ENCODE measurements at regions not wholly inside any gene's neighbourhood (a gene's known extent, or its start where the extent isn't known, plus 50 kb on each side); places are given as distances from the start of the nearest gene placed in this dataset.
"Not testable (repeated sequence)": the region's sequence is repeated elsewhere in the genome, so short reads cannot be mapped to it uniquely, and the experiment has no call there.

GRCh38 chr3:118485693-118486092 is 549.0 kb downstream of the IGSF11 start:
- no peak for DNase-seq

- DNase-seq = no peak
Measured at GRCh38 chr3:118487734-118488133, 546.9 kb downstream of the IGSF11 start.

- DNase-seq = no peak
Measured at GRCh38 chr3:118488732-118489131, 545.9 kb downstream of the IGSF11 start.

- DNase-seq = no peak
Measured at GRCh38 chr3:118495206-118495605, 539.4 kb downstream of the IGSF11 start.

- DNase-seq = no peak
Measured at GRCh38 chr3:118497274-118497673, 537.4 kb downstream of the IGSF11 start.

GRCh38 chr3:118501152-118501551 is 533.5 kb downstream of the IGSF11 start:
- DNase-seq = peak; percentile 2

GRCh38 chr3:118504906-118505305 is 529.7 kb downstream of the IGSF11 start:
- no peak for DNase-seq

- no peak for DNase-seq
Measured at GRCh38 chr3:118505784-118506183, 528.9 kb downstream of the IGSF11 start.

- DNase-seq = no peak
Measured at GRCh38 chr3:118511402-118511801, 523.2 kb downstream of the IGSF11 start.

- no peak for DNase-seq
Measured at GRCh38 chr3:118512301-118512700, 522.3 kb downstream of the IGSF11 start.

GRCh38 chr3:118525077-118525476 is 509.6 kb downstream of the IGSF11 start:
- no peak for DNase-seq

GRCh38 chr3:118526758-118527513 is 507.7 kb downstream of the IGSF11 start:
- no peak for DNase-seq

GRCh38 chr3:118527514-118528044 is 507.1 kb downstream of the IGSF11 start:
- DNase-seq = no peak

- DNase-seq = no peak
Measured at GRCh38 chr3:118529554-118529953, 505.1 kb downstream of the IGSF11 start.

- no peak for DNase-seq
Measured at GRCh38 chr3:118530350-118530922, 504.2 kb downstream of the IGSF11 start.

GRCh38 chr3:118530927-118531356 is 503.7 kb downstream of the IGSF11 start:
- not testable (repeated sequence) for DNase-seq

GRCh38 chr3:118531816-118532215 is 502.8 kb downstream of the IGSF11 start:
- DNase-seq = no peak

GRCh38 chr3:118533676-118534075 is 501.0 kb downstream of the IGSF11 start:
- no peak for DNase-seq

GRCh38 chr3:118534519-118534918 is 500.1 kb downstream of the IGSF11 start:
- no peak for DNase-seq

GRCh38 chr3:118536764-118537163 is 497.9 kb downstream of the IGSF11 start:
- no peak for DNase-seq

- no peak for DNase-seq
Measured at GRCh38 chr3:118537454-118537853, 497.2 kb downstream of the IGSF11 start.

- DNase-seq = no peak
Measured at GRCh38 chr3:118538187-118538586, 496.5 kb downstream of the IGSF11 start.

- not testable (repeated sequence) for DNase-seq
Measured at GRCh38 chr3:118539820-118540447, 494.7 kb downstream of the IGSF11 start.

Measured in occipital lobe (tissue), 1 donor.